T-helper 17 cell (primary cell): ENCODE measurements at regions not wholly inside any gene's neighbourhood (a gene's known extent, or its start where the extent isn't known, plus 50 kb on each side); places are given as distances from the start of the nearest gene placed in this dataset.
"Not testable (repeated sequence)": the region's sequence is repeated elsewhere in the genome, so short reads cannot be mapped to it uniquely, and the experiment has no call there.

Source experiments
- ATAC-seq: fragments of 150-1000 bp; cut with Tn5 transposase; 2 replicates; pipeline ENCODE4 v1.10.0; 2021; ENCODE audit warnings: mild to moderate bottlenecking, moderate library complexity
- DNase-seq, 3 donors: peaks; one replicate each; pipeline versions ENCODE4 v3.0.0 to v3.0.0-alpha.2; 2020 to 2021
- H3K9me3 ChIP-seq: one replicate; pipeline ENCODE4 v1.7.0; 2013; ENCODE audit warnings: low read length, mild to moderate bottlenecking; ENCODE audit not compliant: control insufficient read depth, poor library complexity, severe bottlenecking
- H3K27ac Mint-ChIP-seq: one replicate; pipeline ENCODE4 v1.8.0; 2022; ENCODE audit warnings: mild to moderate bottlenecking, moderate library complexity, mixed read lengths
- H3K27me3 Mint-ChIP-seq: one replicate; pipeline ENCODE4 v1.8.0; 2022; ENCODE audit warnings: mixed read lengths
- H3K36me3 Mint-ChIP-seq: one replicate; pipeline ENCODE4 v1.8.0; 2022; ENCODE audit warnings: low read depth, mixed read lengths
- H3K4me1 Mint-ChIP-seq: one replicate; pipeline ENCODE4 v1.8.0; 2022; ENCODE audit warnings: mild to moderate bottlenecking, mixed read lengths
- H3K4me3 Mint-ChIP-seq: one replicate; pipeline ENCODE4 v1.8.0; 2022; ENCODE audit warnings: mild to moderate bottlenecking, moderate library complexity, mixed read lengths

- H3K4me3 Mint-ChIP-seq, result no peak overlapping the region
- H3K9me3 ChIP-seq, result peaks cover 6% of the 10 kb centered on the region
- H3K4me1 Mint-ChIP-seq, result no peaks in the 10 kb centered on the region
- ATAC-seq, result no peak
- no peak overlapping the region for H3K27ac Mint-ChIP-seq
- DNase-seq, result no peak
- H3K27me3 Mint-ChIP-seq, result no peaks in the 10 kb centered on the region
- H3K36me3 Mint-ChIP-seq, result no peaks in the 10 kb centered on the region
Measured at GRCh38 chr7:63087575-63088190, 911.0 kb upstream of the ZNF722 start.

- no peaks in the 10 kb centered on the region for H3K36me3 Mint-ChIP-seq
- no peaks in the 10 kb centered on the region for H3K27me3 Mint-ChIP-seq
- no peaks in the 10 kb centered on the region for H3K4me1 Mint-ChIP-seq
- ATAC-seq (no peak), DNase-seq (no peak)
- H3K4me3 Mint-ChIP-seq, result no peak overlapping the region
- H3K27ac Mint-ChIP-seq, result no peak overlapping the region
- H3K9me3 ChIP-seq, result no peaks in the 10 kb centered on the region
Measured at GRCh38 chr7:63092951-63093350, 905.7 kb upstream of the ZNF722 start.

- Mint-ChIP-seq H3K36me3 (no peaks in the 10 kb centered on the region), H3K4me3 (no peak overlapping the region), H3K27me3 (no peaks in the 10 kb centered on the region), H3K27ac (no peak overlapping the region), H3K4me1 (no peaks in the 10 kb centered on the region)
- H3K9me3 ChIP-seq, result no peaks in the 10 kb centered on the region
- ATAC-seq (no peak), DNase-seq (no peak)
Measured at GRCh38 chr7:63093481-63093880, 905.2 kb upstream of the ZNF722 start.

- ATAC-seq, result no peak
- no peaks in the 10 kb centered on the region for H3K9me3 ChIP-seq
- H3K27me3 Mint-ChIP-seq, result no peaks in the 10 kb centered on the region
- H3K4me1 Mint-ChIP-seq, result no peaks in the 10 kb centered on the region
- H3K27ac Mint-ChIP-seq, result no peak overlapping the region
- H3K36me3 Mint-ChIP-seq, result no peaks in the 10 kb centered on the region
- no peak overlapping the region for H3K4me3 Mint-ChIP-seq
- DNase-seq, result no peak
Measured at GRCh38 chr7:63096141-63096540, 902.5 kb upstream of the ZNF722 start.

GRCh38 chr7:63104666-63105065, 894.0 kb upstream of the ZNF722 start:
- no peak for ATAC-seq
- DNase-seq, result no peak
- no peak overlapping the region for H3K4me3 Mint-ChIP-seq
- H3K4me1 Mint-ChIP-seq, result no peaks in the 10 kb centered on the region
- no peaks in the 10 kb centered on the region for H3K36me3 Mint-ChIP-seq
- no peaks in the 10 kb centered on the region for H3K27me3 Mint-ChIP-seq
- H3K27ac Mint-ChIP-seq, result no peak overlapping the region
- no peaks in the 10 kb centered on the region for H3K9me3 ChIP-seq

- Mint-ChIP-seq H3K36me3 (no peaks in the 10 kb centered on the region), H3K4me3 (no peak overlapping the region), H3K4me1 (no peaks in the 10 kb centered on the region), H3K27ac (no peak overlapping the region), H3K27me3 (no peaks in the 10 kb centered on the region)
- no peaks in the 10 kb centered on the region for H3K9me3 ChIP-seq
- ATAC-seq (no peak), DNase-seq (no peak)
Measured at GRCh38 chr7:63105978-63106377, 892.7 kb upstream of the ZNF722 start.

- no peak for DNase-seq
- no peaks in the 10 kb centered on the region for H3K36me3 Mint-ChIP-seq
- ATAC-seq, result no peak
- no peak overlapping the region for H3K4me3 Mint-ChIP-seq
- no peaks in the 10 kb centered on the region for H3K4me1 Mint-ChIP-seq
- H3K27ac Mint-ChIP-seq, result no peak overlapping the region
- H3K27me3 Mint-ChIP-seq, result no peaks in the 10 kb centered on the region
- H3K9me3 ChIP-seq, result no peaks in the 10 kb centered on the region
Measured at GRCh38 chr7:63106506-63107388, 891.9 kb upstream of the ZNF722 start.

- H3K9me3 ChIP-seq, H3K27ac Mint-ChIP-seq, ATAC-seq, H3K36me3 Mint-ChIP-seq, H3K4me1 Mint-ChIP-seq, H3K4me3 Mint-ChIP-seq, H3K27me3 Mint-ChIP-seq, DNase-seq: not testable (repeated sequence)
Measured at GRCh38 chr7:63111511-63111910, 887.1 kb upstream of the ZNF722 start.

- Mint-ChIP-seq H3K4me3 (no peak overlapping the region), H3K27me3 (no peaks in the 10 kb centered on the region), H3K4me1 (no peaks in the 10 kb centered on the region), H3K36me3 (no peaks in the 10 kb centered on the region), H3K27ac (no peak overlapping the region)
- DNase-seq (no peak), ATAC-seq (no peak)
- peaks cover 3% of the 10 kb centered on the region for H3K9me3 ChIP-seq
Measured at GRCh38 chr7:63112764-63113712, 885.6 kb upstream of the ZNF722 start.

- no peaks in the 10 kb centered on the region for H3K4me1 Mint-ChIP-seq
- ATAC-seq, result no peak
Measured at GRCh38 chr7:63113713-63114285, 884.9 kb upstream of the ZNF722 start.

GRCh38 chr7:63114371-63114985, 884.2 kb upstream of the ZNF722 start:
- Mint-ChIP-seq H3K4me1 (no peaks in the 10 kb centered on the region), H3K27me3 (no peaks in the 10 kb centered on the region), H3K27ac (no peak overlapping the region), H3K36me3 (no peaks in the 10 kb centered on the region), H3K4me3 (no peak overlapping the region)
- H3K9me3 ChIP-seq, result peaks cover 3% of the 10 kb centered on the region
- DNase-seq, result no peak
- ATAC-seq, result no peak

More at GRCh38 chr7:63113713-63114285, 884.9 kb upstream of the ZNF722 start:
- H3K36me3 Mint-ChIP-seq, result no peaks in the 10 kb centered on the region
- H3K27me3 Mint-ChIP-seq, result no peaks in the 10 kb centered on the region
- H3K27ac Mint-ChIP-seq, result no peak overlapping the region
- H3K4me3 Mint-ChIP-seq, result no peak overlapping the region
- H3K9me3 ChIP-seq, result peaks cover 3% of the 10 kb centered on the region
- no peak for DNase-seq
